Panc1 (cell line): ENCODE measurements at regions not wholly inside any gene's neighbourhood (a gene's known extent, or its start where the extent isn't known, plus 50 kb on each side); places are given as distances from the start of the nearest gene placed in this dataset.

Experiments
- ATAC-seq: fragments of 200-7000 bp; cut with Tn5 transposase; 2 replicates; pipeline ENCODE4 v1.9.1; 2020; ENCODE audit warnings: mild to moderate bottlenecking, moderate library complexity
- BruUV-seq: library from RNA; stranded (reverse); fragments of 400-500 nt; replicated peaks from 2 replicates; lab custom pipeline; 2021; lab: Mats Ljungman, UMichigan
- CTCF ChIA-PET: fragments of 300-600 bp; sonication (Branson Sonifier 250); formaldehyde crosslinking; loops from one replicate; lab custom pipeline; 2022; ENCODE audit warnings: antibody characterized with exemption; lab: Charles Lee
- POLR2A ChIA-PET: fragments of 300-600 bp; sonication (Branson Sonifier 250); formaldehyde crosslinking; loops from one replicate; lab custom pipeline; 2022; ENCODE audit warnings: antibody characterized with exemption; lab: Charles Lee
- DNase-seq: peaks from one replicate; pipeline ENCODE4 v3.0.0-alpha.2; 2010; ENCODE audit warnings: low read depth, low spot score
- H3K27ac ChIP-seq: 2 replicates; pipeline ENCODE4 v1.5.1; 2011; ENCODE audit warnings: mild to moderate bottlenecking, low read length, inconsistent platforms
- H3K27me3 ChIP-seq: fragments of 200-500 bp; sonication (Bioruptor generic); 2 replicates; pipeline ENCODE4 v1.6.0; 2014; ENCODE audit warnings: low read length, inconsistent platforms; ENCODE audit not compliant: control insufficient read depth, insufficient read depth
- H3K36me3 ChIP-seq: fragments of 200-500 bp; sonication (Bioruptor generic); 2 replicates; pipeline ENCODE4 v1.5.1; 2014; ENCODE audit warnings: inconsistent platforms, mild to moderate bottlenecking, low read length, moderate library complexity; ENCODE audit not compliant: control insufficient read depth, insufficient read depth
- H3K4me1 ChIP-seq: 2 replicates; pipeline ENCODE4 v1.5.1; 2011; ENCODE audit warnings: inconsistent platforms, mild to moderate bottlenecking, low read length, moderate library complexity; ENCODE audit not compliant: control insufficient read depth, insufficient read depth
- H3K4me3 ChIP-seq, 2 experiments: 2 replicates each; pipeline ENCODE4 v1.5.1; 2011 to 2012; ENCODE audit warnings: low read depth in 2 of 2, low read length in 2 of 2, mild to moderate bottlenecking in 2 of 2, inconsistent platforms in 1 of 2, moderate library complexity in 1 of 2
- H3K9me3 ChIP-seq: fragments of 200-500 bp; sonication (Bioruptor generic); 2 replicates; pipeline ENCODE4 v1.5.1; 2014; ENCODE audit warnings: low read depth, mild to moderate bottlenecking, inconsistent platforms, low read length, moderate library complexity; ENCODE audit not compliant: control insufficient read depth, insufficient read depth
- CTCF ChIP-seq: fragments of 450-650 bp; IDR thresholded peaks from 2 replicates; pipeline ENCODE4 v1.5.1; 2017; ENCODE audit warnings: mild to moderate bottlenecking
- POLR2AphosphoS5 ChIP-seq: IDR thresholded peaks from 2 replicates; pipeline ENCODE4 v1.6.1; 2012; ENCODE audit warnings: mild to moderate bottlenecking, low read depth, low read length, moderate library complexity
- REST ChIP-seq, 2 experiments: IDR thresholded peaks; 2 replicates each; pipeline ENCODE4 v1.6.1; 2011 to 2012; ENCODE audit warnings: low read depth in 2 of 2, control low read depth in 1 of 2, low read length in 1 of 2, mild to moderate bottlenecking in 1 of 2, moderate library complexity in 1 of 2; ENCODE audit not compliant: insufficient read depth in 1 of 2
- SIN3A ChIP-seq: IDR thresholded peaks from 2 replicates; pipeline ENCODE4 v1.6.1; 2012; ENCODE audit warnings: low read depth, mild to moderate bottlenecking, low read length, moderate library complexity, borderline replicate concordance; ENCODE audit not compliant: insufficient read depth
- TCF7L2 ChIP-seq: IDR thresholded peaks from 2 replicates; pipeline ENCODE4 v1.6.1; 2011; ENCODE audit warnings: mild to moderate bottlenecking, low read depth, low read length, inconsistent platforms
- in situ Hi-C: cut with HindIII; loops from 2 replicates; pipeline ENCODE4 v1.10.0; 2016; ENCODE audit warnings: low sequenced_read_pairs, low pct_unique_long_range_greater_than_20kb
- intact Hi-C: fragments of 100-400 bp; cut with micrococcal nuclease; formaldehyde crosslinking; loops from one replicate; pipeline ENCODE4 v1.10.0; 2022; ENCODE audit not compliant: unreplicated experiment

- intact Hi-C loops (no loop called here), in situ Hi-C loops (no loop called here)
- H3K27ac ChIP-seq = no peak overlapping the region
- H3K4me3 ChIP-seq = no peak overlapping the region
- ATAC-seq = no peak
- H3K4me1 ChIP-seq = no peaks in the 10 kb centered on the region
- H3K27me3 ChIP-seq = no peaks in the 10 kb centered on the region
- no TSS peak for BruUV-seq
- no peaks in the 10 kb centered on the region for H3K9me3 ChIP-seq
- ChIA-PET POLR2A (no interaction called here), CTCF (no interaction called here)
- TF ChIP-seq REST (IDR thresholded peaks at IDR 0.05; ENCODE audit: insufficient read depth in 1 of 2, low read depth in 2 of 2, low read length in 1 of 2) (no peak), CTCF (no peak), SIN3A (no peak), TCF7L2 (no peak), POLR2AphosphoS5 (no peak)
- DNase-seq = no peak
- no peaks in the 10 kb centered on the region for H3K36me3 ChIP-seq
Observed at GRCh38 chr13:39810091-39810877, 154.8 kb downstream of the COG6 start.

GRCh38 chr13:39811051-39811450 is 155.6 kb downstream of the COG6 start:
- H3K27ac ChIP-seq = no peak overlapping the region
- H3K4me3 ChIP-seq = no peak overlapping the region
- H3K27me3 ChIP-seq = no peaks in the 10 kb centered on the region
- intact Hi-C loops (no loop called here), in situ Hi-C loops (no loop called here)
- POLR2A ChIA-PET = no interaction called here
- ATAC-seq = no peak
- BruUV-seq = no TSS peak
- CTCF ChIA-PET = no interaction called here
- no peaks in the 10 kb centered on the region for H3K9me3 ChIP-seq
- no peaks in the 10 kb centered on the region for H3K4me1 ChIP-seq
- H3K36me3 ChIP-seq = no peaks in the 10 kb centered on the region
- TF ChIP-seq TCF7L2 = no peak
- no peak for TF ChIP-seq CTCF
- TF ChIP-seq REST (IDR thresholded peaks at IDR 0.05; ENCODE audit: insufficient read depth in 1 of 2, low read depth in 2 of 2, low read length in 1 of 2) = no peak
- no peak for TF ChIP-seq SIN3A
- no peak for TF ChIP-seq POLR2AphosphoS5
- DNase-seq = no peak
